ENCODE measurements at regions not wholly inside any gene's neighbourhood (a gene's known extent, or its start where the extent isn't known, plus 50 kb on each side); places are given as distances from the start of the nearest gene placed in this dataset.

DNA sequence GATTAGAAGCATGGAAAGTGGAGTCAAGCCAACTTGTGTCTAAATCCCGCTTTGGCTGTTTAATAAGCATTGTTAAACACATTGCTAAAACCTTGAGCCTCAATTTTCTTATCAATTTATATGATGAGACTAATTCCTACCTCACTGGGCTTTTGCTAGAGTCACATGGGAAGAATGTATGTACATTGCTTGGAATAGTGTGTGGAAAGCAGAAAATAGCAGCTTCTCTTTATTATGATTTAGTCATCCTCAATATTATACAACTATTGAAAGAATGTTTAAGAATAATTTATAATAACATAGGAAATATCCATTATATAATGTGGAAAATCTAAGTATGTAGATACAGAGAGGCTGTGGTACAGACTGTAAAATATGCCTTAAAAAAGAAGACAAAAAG lies 313.0 kb upstream of the CDYL start:
- Histone ChIP-seq H3K4me3 (ENCODE audit: low read depth, low read length) (no peak overlapping the region), H3K27me3 (ENCODE audit: control insufficient read depth, insufficient read depth, low read length) (no peaks in the 10 kb centered on the region), H3K36me3 (ENCODE audit: control insufficient read depth, insufficient read depth, low read length) (no peaks in the 10 kb centered on the region)
- TF ChIP-seq, protein P1, sequence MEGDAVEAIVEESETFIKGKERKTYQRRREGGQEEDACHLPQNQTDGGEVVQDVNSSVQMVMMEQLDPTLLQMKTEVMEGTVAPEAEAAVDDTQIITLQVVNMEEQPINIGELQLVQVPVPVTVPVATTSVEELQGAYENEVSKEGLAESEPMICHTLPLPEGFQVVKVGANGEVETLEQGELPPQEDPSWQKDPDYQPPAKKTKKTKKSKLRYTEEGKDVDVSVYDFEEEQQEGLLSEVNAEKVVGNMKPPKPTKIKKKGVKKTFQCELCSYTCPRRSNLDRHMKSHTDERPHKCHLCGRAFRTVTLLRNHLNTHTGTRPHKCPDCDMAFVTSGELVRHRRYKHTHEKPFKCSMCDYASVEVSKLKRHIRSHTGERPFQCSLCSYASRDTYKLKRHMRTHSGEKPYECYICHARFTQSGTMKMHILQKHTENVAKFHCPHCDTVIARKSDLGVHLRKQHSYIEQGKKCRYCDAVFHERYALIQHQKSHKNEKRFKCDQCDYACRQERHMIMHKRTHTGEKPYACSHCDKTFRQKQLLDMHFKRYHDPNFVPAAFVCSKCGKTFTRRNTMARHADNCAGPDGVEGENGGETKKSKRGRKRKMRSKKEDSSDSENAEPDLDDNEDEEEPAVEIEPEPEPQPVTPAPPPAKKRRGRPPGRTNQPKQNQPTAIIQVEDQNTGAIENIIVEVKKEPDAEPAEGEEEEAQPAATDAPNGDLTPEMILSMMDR (IDR thresholded peaks at IDR 0.05; ENCODE audit: insufficient read depth, low read depth, low read length) = no peak
- ChIA-PET POLR2A (no interaction called here), CTCF (no interaction called here)
- no peak for DNase-seq (ENCODE audit: low read depth)

DNA sequence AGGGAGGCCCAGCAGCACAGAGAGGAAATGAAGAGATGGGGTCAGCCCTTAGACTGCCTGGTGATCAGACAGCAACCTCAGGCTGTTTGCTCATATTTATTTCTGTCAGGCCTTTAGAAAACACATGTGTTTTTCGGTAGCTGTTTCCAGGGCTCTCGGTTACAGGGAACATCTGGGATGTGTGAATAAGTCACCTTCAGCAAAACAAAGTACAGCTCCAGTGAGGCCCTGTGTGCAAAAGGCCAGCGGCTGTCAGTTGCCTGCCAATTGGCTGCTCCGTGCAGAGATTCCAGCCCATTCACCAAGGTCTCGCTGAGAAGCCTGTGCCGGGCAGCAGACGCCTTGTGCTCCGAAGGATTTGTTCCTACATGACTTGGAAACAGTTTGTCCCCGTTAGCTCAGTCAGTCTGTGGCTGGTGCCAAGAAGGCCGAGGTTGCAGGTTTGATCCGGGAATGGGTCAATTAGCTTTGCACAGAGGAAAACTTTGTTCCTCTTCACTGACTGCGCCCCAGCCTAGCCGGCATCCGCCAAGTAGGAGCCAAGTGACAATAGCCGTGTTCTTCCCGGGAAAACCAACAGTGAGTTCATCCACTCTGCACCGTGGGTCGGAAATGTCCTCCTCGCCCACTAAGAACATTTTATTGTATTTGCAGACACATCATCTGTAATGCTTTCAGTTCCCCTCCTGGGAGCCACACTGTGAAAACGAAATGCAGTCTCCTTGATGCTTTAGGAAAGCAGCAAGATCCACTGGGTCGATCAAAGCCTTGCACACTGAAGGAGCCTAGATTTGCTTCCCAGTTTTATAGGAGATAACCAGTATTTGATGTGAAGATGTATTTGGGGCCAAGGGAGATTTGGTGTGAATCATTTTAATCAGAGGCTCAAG lies 315.4 kb upstream of the CDYL start:
- CTCF ChIA-PET = interaction anchor here (0.6 to 1.1 kb wide), 2 partner anchors 19 to 338 kb away, joined by 3 read pairs; no protein-coding TSS in a partner anchor
- no peak for DNase-seq (ENCODE audit: low read depth)

DNA sequence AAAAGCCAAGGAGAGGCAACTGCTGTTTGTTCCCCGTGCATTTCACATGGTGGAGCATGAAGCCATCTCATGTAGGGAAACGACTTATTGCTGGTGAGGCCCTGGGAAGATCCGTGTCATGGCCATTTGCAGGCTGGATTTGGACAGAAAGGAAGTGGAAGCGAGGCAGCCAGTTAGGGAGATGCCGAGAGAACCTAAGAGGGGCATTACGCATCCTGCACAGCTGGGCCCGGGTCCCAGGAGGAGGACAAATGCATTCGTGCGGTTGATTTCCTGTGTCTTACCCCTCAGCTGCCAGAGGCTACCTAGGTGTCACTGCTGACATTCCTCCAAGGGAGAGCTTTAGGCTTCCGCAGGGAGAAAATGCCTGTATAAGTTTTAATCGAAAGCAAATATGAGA lies 316.2 kb upstream of the CDYL start:
- POLR2A ChIA-PET = no interaction called here
- TF ChIP-seq, protein P1 (IDR thresholded peaks at IDR 0.05; ENCODE audit: insufficient read depth, low read depth, low read length) = no peak
- H3K27me3 ChIP-seq (ENCODE audit: control insufficient read depth, insufficient read depth, low read length) = no peaks in the 10 kb centered on the region

More for the DNA sequence above, 315.4 kb upstream of the CDYL start:
- POLR2A ChIA-PET = no interaction called here
- TF ChIP-seq, protein P1 (IDR thresholded peaks at IDR 0.05; ENCODE audit: insufficient read depth, low read depth, low read length) = no peak
- H3K4me3 ChIP-seq (ENCODE audit: low read depth, low read length) = no peak overlapping the region
- H3K36me3 ChIP-seq (ENCODE audit: control insufficient read depth, insufficient read depth, low read length) = no peaks in the 10 kb centered on the region
- H3K27me3 ChIP-seq (ENCODE audit: control insufficient read depth, insufficient read depth, low read length) = no peaks in the 10 kb centered on the region

DNA sequence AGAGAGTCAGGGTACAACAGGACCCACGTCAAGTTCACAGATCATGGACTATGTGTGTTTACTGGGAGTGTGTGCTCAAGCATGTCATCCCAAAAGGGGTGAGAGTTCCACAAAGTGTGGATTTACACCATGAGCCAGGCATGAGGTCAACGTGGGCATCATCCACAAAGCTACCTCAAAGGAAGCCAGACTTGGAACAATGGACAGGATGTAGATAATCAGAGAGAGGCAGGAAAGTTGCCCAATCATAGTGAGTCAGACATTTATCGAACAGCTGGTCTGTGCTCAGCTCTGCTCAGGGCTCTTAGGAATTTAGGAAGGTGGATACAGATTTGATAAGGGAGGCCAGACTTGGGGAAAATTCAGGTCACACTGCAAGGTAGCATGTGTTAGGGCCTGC lies 317.2 kb upstream of the CDYL start:
- H3K27me3 ChIP-seq (ENCODE audit: control insufficient read depth, insufficient read depth, low read length) = no peaks in the 10 kb centered on the region
- ChIA-PET CTCF (interaction anchor here (1.1 kb wide), 1 partner anchor 13 kb away, joined by 5 read pairs; no protein-coding TSS in a partner anchor), POLR2A (no interaction called here)
- TF ChIP-seq, protein P1 (IDR thresholded peaks at IDR 0.05; ENCODE audit: insufficient read depth, low read depth, low read length) = no peak
- peak; percentile 9 for DNase-seq (ENCODE audit: low read depth)
- H3K36me3 ChIP-seq (ENCODE audit: control insufficient read depth, insufficient read depth, low read length) = no peaks in the 10 kb centered on the region
- H3K4me3 ChIP-seq (ENCODE audit: low read depth, low read length) = no peak overlapping the region

More for the DNA sequence above, 316.2 kb upstream of the CDYL start:
- Histone ChIP-seq H3K36me3 (ENCODE audit: control insufficient read depth, insufficient read depth, low read length) (no peaks in the 10 kb centered on the region), H3K4me3 (ENCODE audit: low read depth, low read length) (no peak overlapping the region)
- no peak for DNase-seq (ENCODE audit: low read depth)
- CTCF ChIA-PET = interaction anchor here (0.6 to 1.1 kb wide), 3 partner anchors 12 to 339 kb away, joined by 3 to 5 read pairs (median 3); no protein-coding TSS in a partner anchor

DNA sequence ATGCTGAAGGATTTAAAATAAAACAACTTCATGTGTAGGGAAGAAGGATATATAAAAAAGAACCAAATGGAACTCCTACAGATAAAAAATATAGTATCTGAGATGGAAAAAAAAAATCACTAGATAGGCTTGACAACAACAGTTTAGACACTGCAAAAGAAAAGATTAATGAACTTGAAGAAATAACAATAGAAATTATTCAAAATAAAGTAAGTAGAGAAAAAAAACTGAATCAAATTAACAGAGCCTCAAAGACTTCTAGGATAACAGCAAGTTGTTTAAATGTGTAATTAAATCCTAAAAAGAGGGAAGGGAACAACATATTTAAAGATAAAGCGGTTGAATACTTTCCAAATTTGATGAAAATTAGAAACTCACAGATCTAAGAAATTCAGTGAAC lies 316.3 kb upstream of the ECI2 start:
- POLR2A ChIA-PET = no interaction called here

More for the DNA sequence above, 316.3 kb upstream of the ECI2 start:
- Histone ChIP-seq H3K36me3 (ENCODE audit: control insufficient read depth, insufficient read depth, low read length) (no peaks in the 10 kb centered on the region), H3K4me3 (ENCODE audit: low read depth, low read length) (no peak overlapping the region), H3K27me3 (ENCODE audit: control insufficient read depth, insufficient read depth, low read length) (no peaks in the 10 kb centered on the region)
- CTCF ChIA-PET = no interaction called here
- no peak for DNase-seq (ENCODE audit: low read depth)
- TF ChIP-seq, protein P1 (IDR thresholded peaks at IDR 0.05; ENCODE audit: insufficient read depth, low read depth, low read length) = no peak
